Kidney (tissue), 13 donors: ENCODE measurements at regions not wholly inside any gene's neighbourhood (a gene's known extent, or its start where the extent isn't known, plus 50 kb on each side); places are given as distances from the start of the nearest gene placed in this dataset.

Experiments used
- DNase-seq, 5 donors: peaks; one replicate each; pipeline ENCODE4 v3.0.0-alpha.2; 2013 to 2020
- FAIRE-seq: peaks from 2 replicates; lab custom pipeline; 2012; peaks lifted over from hg19 to GRCh38; lab: Jason Lieb, UNC
- H3K27ac ChIP-seq, 2 donors: one replicate each; pipeline ENCODE4 v1.7.0; 2013; ENCODE audit warnings: low read depth in 2 of 2, low read length in 2 of 2, inconsistent platforms in 1 of 2
- H3K27me3 ChIP-seq: one replicate; pipeline ENCODE4 v1.7.1; 2013; ENCODE audit warnings: low read length, inconsistent platforms; ENCODE audit not compliant: control insufficient read depth, insufficient read depth
- H3K36me3 ChIP-seq, 3 donors: one replicate each; pipeline versions ENCODE4 v1.7.0 to v1.7.1; 2013; ENCODE audit warnings: low read length in 3 of 3, control low read depth in 1 of 3, inconsistent platforms in 1 of 3; ENCODE audit not compliant: insufficient read depth in 3 of 3, control insufficient read depth in 2 of 3
- H3K4me1 ChIP-seq, 3 donors: one replicate each; pipeline versions ENCODE4 v1.7.0 to v1.7.1; 2013; ENCODE audit warnings: low read length in 3 of 3, inconsistent platforms in 1 of 3, low read depth in 1 of 3; ENCODE audit not compliant: control insufficient read depth in 2 of 3, insufficient read depth in 2 of 3
- H3K4me3 ChIP-seq, 3 donors: one replicate each; pipeline versions ENCODE4 v1.7.0 to v1.8.1; 2013; ENCODE audit warnings: low read length in 3 of 3, control low read depth in 1 of 3, inconsistent platforms in 1 of 3
- H3K9ac ChIP-seq, 3 donors: one replicate each; pipeline versions ENCODE4 v1.7.0 to v1.7.1; 2013; ENCODE audit warnings: low read length in 3 of 3, control low read depth in 1 of 3, inconsistent platforms in 1 of 3
- H3K9me3 ChIP-seq, 3 donors: one replicate each; pipeline versions ENCODE4 v1.7.0 to v1.7.1; 2013; ENCODE audit warnings: low read length in 3 of 3, control low read depth in 1 of 3, inconsistent platforms in 1 of 3; ENCODE audit not compliant: control insufficient read depth in 2 of 3, insufficient read depth in 1 of 3
- CTCF ChIP-seq: IDR thresholded peaks from 3 replicates; pipeline ENCODE4 v1.5.1; 2012; ENCODE audit warnings: mild to moderate bottlenecking, moderate library complexity, borderline replicate concordance; ENCODE audit not compliant: insufficient read depth; ENCODE audit errors: extremely low read depth
- intact Hi-C: fragments of 100-400 bp; cut with DNase I; formaldehyde crosslinking; loops from one replicate; pipeline ENCODE4 v1.11.1; 2022
- donor health status: control.
- donor health status: control.
- donor health status: control.
- donor health status: control.
- donor health status: control.
- donor health status: DM: yes; HTN: yes; CAD: no.
- donor health status: Normal renal cell carcinoma (clear cell type).

- DNase-seq = no peak
Measured at GRCh38 chr4:125060376-125060775, 254.4 kb upstream of the FAT4 start.

GRCh38 chr4:125049711-125050110 is 265.0 kb upstream of the FAT4 start:
- Histone ChIP-seq H3K27ac (no peak overlapping the region), H3K9me3 (no peaks in the 10 kb centered on the region), H3K9ac (no peak overlapping the region), H3K36me3 (no peaks in the 10 kb centered on the region), H3K27me3 (no peaks in the 10 kb centered on the region), H3K4me3 (no peak overlapping the region), H3K4me1 (no peaks in the 10 kb centered on the region)
- intact Hi-C loops = no loop called here
- no peak for FAIRE-seq
- no peak for TF ChIP-seq CTCF
- no peak for DNase-seq

More at GRCh38 chr4:125060376-125060775, 254.4 kb upstream of the FAT4 start:
- Histone ChIP-seq H3K9ac (no peak overlapping the region), H3K4me1 (no peaks in the 10 kb centered on the region), H3K36me3 (no peaks in the 10 kb centered on the region), H3K27me3 (no peaks in the 10 kb centered on the region), H3K9me3 (no peaks in the 10 kb centered on the region), H3K4me3 (no peak overlapping the region), H3K27ac (no peak overlapping the region)
- no peak for FAIRE-seq
- TF ChIP-seq CTCF = no peak
- intact Hi-C loops = no loop called here

- DNase-seq = peak in 2 of 5 donors; percentile 9 to 13
- FAIRE-seq = no peak
- intact Hi-C loops = no loop called here
- no peak for TF ChIP-seq CTCF
- H3K4me3 ChIP-seq = no peak overlapping the region
- H3K27me3 ChIP-seq = no peaks in the 10 kb centered on the region
- no peaks in the 10 kb centered on the region for H3K4me1 ChIP-seq
- no peaks in the 10 kb centered on the region for H3K9me3 ChIP-seq
- H3K27ac ChIP-seq = no peak overlapping the region
- H3K36me3 ChIP-seq = no peaks in the 10 kb centered on the region
- H3K9ac ChIP-seq = no peak overlapping the region
Measured at GRCh38 chr4:125045311-125045710, 269.4 kb upstream of the FAT4 start.

GRCh38 chr4:125044886-125045285 is 269.9 kb upstream of the FAT4 start:
- H3K9me3 ChIP-seq = no peaks in the 10 kb centered on the region
- no peak overlapping the region for H3K9ac ChIP-seq
- H3K4me3 ChIP-seq = no peak overlapping the region
- H3K27me3 ChIP-seq = no peaks in the 10 kb centered on the region
- H3K27ac ChIP-seq = no peak overlapping the region
- H3K36me3 ChIP-seq = no peaks in the 10 kb centered on the region
- peak in 2 of 5 donors; percentile 3 to 10 for DNase-seq
- TF ChIP-seq CTCF = no peak
- no peaks in the 10 kb centered on the region for H3K4me1 ChIP-seq
- intact Hi-C loops = no loop called here
- no peak for FAIRE-seq
